NB4 (cell line): ENCODE measurements at regions not wholly inside any gene's neighbourhood (a gene's known extent, or its start where the extent isn't known, plus 50 kb on each side); places are given as distances from the start of the nearest gene placed in this dataset.

Experiments
- CTCF ChIP-seq: IDR thresholded peaks from one replicate; pipeline ENCODE4 v1.5.1; 2012; ENCODE audit warnings: low read depth, low read length
- POLR2A ChIP-seq: IDR thresholded peaks from 2 replicates; pipeline ENCODE4 v1.6.1; 2011; ENCODE audit warnings: mild to moderate bottlenecking; ENCODE audit not compliant: insufficient read length; ENCODE audit errors: extremely low read depth

- TF ChIP-seq POLR2A (no peak), CTCF (no peak)
Observed at GRCh38 chr16:65895906-65896305, 470.6 kb upstream of the CDH5 start.
